Neural progenitor cell (in vitro differentiated cells): ENCODE measurements at regions not wholly inside any gene's neighbourhood (a gene's known extent, or its start where the extent isn't known, plus 50 kb on each side); places are given as distances from the start of the nearest gene placed in this dataset.

Experiments
- EZH2 ChIP-seq: fragments of 200-600 bp; sonication (generic); IDR thresholded peaks from 2 replicates; pipeline ENCODE4 v1.6.1; 2017; ENCODE audit warnings: antibody characterized with exemption, mild to moderate bottlenecking, moderate library complexity
- EZH2phosphoT487 ChIP-seq: fragments of 200-600 bp; sonication (generic); IDR thresholded peaks from 2 replicates; pipeline ENCODE4 v1.6.1; 2017; ENCODE audit warnings: antibody characterized with exemption
- TF ChIP-seq, protein P1 (sequence below): fragments of 200-600 bp; sonication (generic); IDR thresholded peaks from 2 replicates; pipeline ENCODE4 v1.5.1; 2017; ENCODE audit warnings: antibody characterized with exemption, mild to moderate bottlenecking

DNA sequence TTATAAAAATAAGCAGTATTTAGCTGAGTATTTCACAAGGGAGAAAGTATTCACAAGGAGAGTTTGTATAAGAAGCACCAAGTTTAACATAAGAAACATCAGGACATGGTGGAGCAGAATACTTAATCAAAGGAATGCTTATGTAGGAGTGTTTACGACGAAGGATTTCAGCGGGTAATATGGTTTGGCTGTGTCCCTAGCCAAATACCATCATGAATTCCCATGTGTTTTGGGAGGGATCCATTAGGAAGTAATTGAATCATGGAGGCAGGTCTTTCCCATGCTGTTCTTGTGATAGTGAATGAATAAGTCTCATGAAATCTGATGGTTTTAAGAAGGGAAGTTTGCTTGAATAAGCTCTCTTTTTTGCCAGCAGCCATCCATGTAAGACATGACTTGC lies 1099.1 kb upstream of the ADGRB3 start:
- TF ChIP-seq EZH2: no peak
- TF ChIP-seq, protein P1, sequence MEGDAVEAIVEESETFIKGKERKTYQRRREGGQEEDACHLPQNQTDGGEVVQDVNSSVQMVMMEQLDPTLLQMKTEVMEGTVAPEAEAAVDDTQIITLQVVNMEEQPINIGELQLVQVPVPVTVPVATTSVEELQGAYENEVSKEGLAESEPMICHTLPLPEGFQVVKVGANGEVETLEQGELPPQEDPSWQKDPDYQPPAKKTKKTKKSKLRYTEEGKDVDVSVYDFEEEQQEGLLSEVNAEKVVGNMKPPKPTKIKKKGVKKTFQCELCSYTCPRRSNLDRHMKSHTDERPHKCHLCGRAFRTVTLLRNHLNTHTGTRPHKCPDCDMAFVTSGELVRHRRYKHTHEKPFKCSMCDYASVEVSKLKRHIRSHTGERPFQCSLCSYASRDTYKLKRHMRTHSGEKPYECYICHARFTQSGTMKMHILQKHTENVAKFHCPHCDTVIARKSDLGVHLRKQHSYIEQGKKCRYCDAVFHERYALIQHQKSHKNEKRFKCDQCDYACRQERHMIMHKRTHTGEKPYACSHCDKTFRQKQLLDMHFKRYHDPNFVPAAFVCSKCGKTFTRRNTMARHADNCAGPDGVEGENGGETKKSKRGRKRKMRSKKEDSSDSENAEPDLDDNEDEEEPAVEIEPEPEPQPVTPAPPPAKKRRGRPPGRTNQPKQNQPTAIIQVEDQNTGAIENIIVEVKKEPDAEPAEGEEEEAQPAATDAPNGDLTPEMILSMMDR: no peak
- no peak for TF ChIP-seq EZH2phosphoT487
